H1 (cell line): ENCODE measurements at regions not wholly inside any gene's neighbourhood (a gene's known extent, or its start where the extent isn't known, plus 50 kb on each side); places are given as distances from the start of the nearest gene placed in this dataset.
A peak's percentile ranks its signal among the peaks of the same experiment; 100 is the strongest.

Experiments
- CTCF ChIA-PET: fragments of 300-600 bp; sonication (Branson Sonifier 250); formaldehyde crosslinking; loops from one replicate; lab custom pipeline; 2021; ENCODE audit not compliant: partially characterized antibody; lab: Charles Lee
- POLR2A ChIA-PET: fragments of 300-600 bp; sonication (Branson Sonifier 250); formaldehyde crosslinking; loops from one replicate; lab custom pipeline; 2021; ENCODE audit warnings: inconsistent platforms; ENCODE audit not compliant: partially characterized antibody; lab: Charles Lee
- DNase-seq, 2 experiments: peaks; one replicate each; pipeline versions ENCODE4 v3.0.0 to v3.0.0-alpha.2; 2010 to 2022; ENCODE audit warnings: low spot score in 2 of 2, low read depth in 1 of 2, mixed read lengths in 1 of 2
- FAIRE-seq: peaks from 2 replicates; lab custom pipeline; 2011; peaks lifted over from hg19 to GRCh38; lab: Jason Lieb, UNC
- H2AFZ ChIP-seq: 2 replicates; pipeline ENCODE4 v1.8.1; 2012; ENCODE audit warnings: low read length, inconsistent platforms
- H2AK5ac ChIP-seq: 2 replicates; pipeline ENCODE4 v1.6.1; 2013; ENCODE audit warnings: low read depth, low read length
- H2BK120ac ChIP-seq: replicated peaks from 2 replicates; pipeline ENCODE3; 2013; ENCODE audit warnings: low read depth, low read length, inconsistent platforms
- H2BK12ac ChIP-seq: 2 replicates; pipeline ENCODE4 v1.6.1; 2013; ENCODE audit warnings: low read depth, low read length
- H2BK15ac ChIP-seq: 2 replicates; pipeline ENCODE4 v1.6.1; 2013; ENCODE audit warnings: low read length
- H2BK20ac ChIP-seq: 2 replicates; pipeline ENCODE4 v1.6.1; 2013; ENCODE audit warnings: low read length
- H2BK5ac ChIP-seq: 2 replicates; pipeline ENCODE4 v1.6.1; 2013; ENCODE audit warnings: low read depth, low read length
- H3K14ac ChIP-seq: 2 replicates; pipeline ENCODE4 v1.6.1; 2013; ENCODE audit warnings: inconsistent platforms; ENCODE audit not compliant: insufficient read length
- H3K18ac ChIP-seq: 2 replicates; pipeline ENCODE4 v1.6.1; 2013; ENCODE audit warnings: low read length; ENCODE audit errors: extremely low read depth
- H3K23ac ChIP-seq: 2 replicates; pipeline ENCODE4 v1.6.1; 2013; ENCODE audit warnings: inconsistent platforms; ENCODE audit not compliant: insufficient read length
- H3K23me2 ChIP-seq: 2 replicates; pipeline ENCODE4 v1.6.1; 2013; ENCODE audit warnings: low read depth, low read length
- H3K27ac ChIP-seq: 2 replicates; pipeline ENCODE4 v1.6.1; 2011; ENCODE audit warnings: low read depth, low read length, inconsistent platforms
- H3K27me3 ChIP-seq, 4 experiments: replicated peaks in 1 of 4; 1 replicate in 1 of 4; 2 replicates in 3 of 4; pipeline versions ENCODE4 v1.6.1 to v1.8.1; 2011 to 2013; ENCODE audit warnings: low read length in 3 of 4, mild to moderate bottlenecking in 3 of 4, inconsistent platforms in 2 of 4, mixed read lengths in 2 of 4, moderate library complexity in 1 of 4; ENCODE audit not compliant: control insufficient read depth in 3 of 4, insufficient read depth in 3 of 4; ENCODE audit errors: extremely low read depth in 1 of 4
- H3K36me3 ChIP-seq, 4 experiments: 2 replicates each; pipeline versions ENCODE4 v1.6.1 to v1.8.1; 2011 to 2013; ENCODE audit warnings: mild to moderate bottlenecking in 4 of 4, low read length in 3 of 4, moderate library complexity in 2 of 4, control low read depth in 1 of 4, inconsistent platforms in 1 of 4; ENCODE audit not compliant: insufficient read depth in 4 of 4, control insufficient read depth in 2 of 4
- H3K4ac ChIP-seq: replicated peaks from 2 replicates; pipeline ENCODE3; 2013; ENCODE audit warnings: low read length, low read depth, mixed read lengths, inconsistent platforms; ENCODE audit not compliant: insufficient read length
- H3K4me1 ChIP-seq, 4 experiments: replicated peaks in 1 of 4; 1 replicate in 1 of 4; 2 replicates in 3 of 4; pipeline versions ENCODE4 v1.6.1 to v1.8.1; 2011 to 2013; ENCODE audit warnings: low read length in 3 of 4, inconsistent platforms in 2 of 4, mixed read lengths in 1 of 4; ENCODE audit not compliant: insufficient read depth in 4 of 4, control insufficient read depth in 3 of 4
- H3K4me2 ChIP-seq, 2 experiments: 2 replicates each; pipeline versions ENCODE4 v1.6.1 to v1.8.1; 2011 to 2013; ENCODE audit warnings: low read depth in 2 of 2, low read length in 2 of 2, control low read depth in 1 of 2, inconsistent platforms in 1 of 2, mild to moderate bottlenecking in 1 of 2; ENCODE audit not compliant: insufficient read depth in 1 of 2
- H3K4me3 ChIP-seq, 4 experiments: fragments of 200-600, 300-600 bp in 1 of 4; sonication (generic), shearing (Covaris generic), sonication (Bioruptor Twin) in 1 of 4; 2 replicates each; pipeline versions ENCODE4 v1.5.1 to v1.8.1; 2011 to 2016; ENCODE audit warnings: low read length in 4 of 4, low read depth in 3 of 4, control low read depth in 2 of 4, inconsistent platforms in 2 of 4, mild to moderate bottlenecking in 2 of 4, mixed read lengths in 1 of 4, moderate library complexity in 1 of 4; ENCODE audit not compliant: insufficient read depth in 2 of 4; ENCODE audit errors: extremely low read depth in 1 of 4
- H3K56ac ChIP-seq: replicated peaks from 2 replicates; pipeline ENCODE3; 2013; ENCODE audit warnings: low read depth, mild to moderate bottlenecking, mixed read lengths, low read length, inconsistent platforms; ENCODE audit not compliant: insufficient read length
- H3K79me1 ChIP-seq: 2 replicates; pipeline ENCODE4 v1.6.1; 2013; ENCODE audit warnings: low read depth, low read length, control low read depth
- H3K79me2 ChIP-seq, 2 experiments: 2 replicates each; pipeline versions ENCODE4 v1.6.1 to v1.8.1; 2012 to 2013; ENCODE audit warnings: low read length in 2 of 2, mild to moderate bottlenecking in 2 of 2, inconsistent platforms in 1 of 2; ENCODE audit not compliant: insufficient read depth in 2 of 2, control insufficient read depth in 1 of 2
- H3K9ac ChIP-seq, 4 experiments: replicated peaks in 1 of 4; 1 replicate in 1 of 4; 2 replicates in 3 of 4; pipeline versions ENCODE4 v1.6.1 to v1.8.1; 2011 to 2013; ENCODE audit warnings: low read depth in 3 of 4, low read length in 3 of 4, control low read depth in 2 of 4, mild to moderate bottlenecking in 2 of 4, moderate library complexity in 2 of 4, inconsistent platforms in 1 of 4; ENCODE audit errors: extremely low read depth in 1 of 4
- H3K9me3 ChIP-seq, 2 experiments: 2 replicates each; pipeline versions ENCODE4 v1.6.1 to v1.8.1; 2012 to 2013; ENCODE audit warnings: mild to moderate bottlenecking in 2 of 2, moderate library complexity in 2 of 2, control low read depth in 1 of 2, inconsistent platforms in 1 of 2, low read depth in 1 of 2, low read length in 1 of 2, mixed read lengths in 1 of 2; ENCODE audit not compliant: insufficient read depth in 2 of 2
- H4K20me1 ChIP-seq, 2 experiments: replicated peaks in 1 of 2; 2 replicates each; pipeline versions ENCODE3 to v1.8.1; 2011 to 2013; ENCODE audit warnings: inconsistent platforms in 2 of 2, low read length in 2 of 2, mild to moderate bottlenecking in 1 of 2; ENCODE audit not compliant: insufficient read depth in 2 of 2, control insufficient read depth in 1 of 2
- H4K5ac ChIP-seq: 2 replicates; pipeline ENCODE4 v1.6.1; 2013; ENCODE audit warnings: low read length, low read depth, mixed read lengths, inconsistent platforms; ENCODE audit not compliant: insufficient read length
- H4K8ac ChIP-seq: 2 replicates; pipeline ENCODE4 v1.8.0; 2013; ENCODE audit warnings: mild to moderate bottlenecking, moderate library complexity, low read length, inconsistent platforms; ENCODE audit not compliant: insufficient read depth; ENCODE audit errors: extremely low read depth
- H4K91ac ChIP-seq: replicated peaks from 2 replicates; pipeline ENCODE3; 2013; ENCODE audit warnings: low read length, mixed read lengths, inconsistent platforms; ENCODE audit not compliant: insufficient read length
- CBX5 ChIP-seq: fragments of 300-800, 300-1000 bp; sonication (generic); IDR thresholded peaks from 2 replicates; pipeline ENCODE4 v1.7.1; 2016; ENCODE audit warnings: antibody characterized with exemption, low read length, low read depth
- CHD2 ChIP-seq: IDR thresholded peaks from 2 replicates; pipeline ENCODE4 v1.6.1; 2012; ENCODE audit warnings: low read length, improper control_type of control experiment
- E2F6 ChIP-seq: IDR thresholded peaks from 2 replicates; pipeline ENCODE4 v1.6.1; 2012; ENCODE audit warnings: inconsistent platforms
- WGBS, 2 experiments: shearing (Covaris generic) in 1 of 2; methylation state at CpG; one replicate each; pipeline versions ENCODE4 v1.1.6 to v1.1.7; 2013 to 2015; ENCODE audit warnings: low lambda C conversion rate in 2 of 2, mixed read lengths in 2 of 2, inconsistent platforms in 1 of 2, low coverage in 1 of 2, missing lambda C conversion rate in 1 of 2; ENCODE audit not compliant: insufficient replicate concordance in 2 of 2, insufficient coverage in 1 of 2, insufficient read length in 1 of 2; ENCODE audit errors: extremely low coverage in 1 of 2, missing lambda C conversion rate in 1 of 2; 5-methylcytosine and 5-hydroxymethylcytosine counted together

- no peak overlapping the region for H3K27ac ChIP-seq
- no peak for DNase-seq
- H3K79me2 ChIP-seq = no peaks in the 10 kb centered on the region
- no peak overlapping the region for H2BK120ac ChIP-seq
- H2AFZ ChIP-seq = no peak overlapping the region
- H3K9me3 ChIP-seq = no peaks in the 10 kb centered on the region
- H3K4me1 ChIP-seq = peaks cover 0 to 3% (median 0%) of the 10 kb centered on the region in 4 experiments; a peak in 1 of 7 replicates
- no peak overlapping the region for H2BK5ac ChIP-seq
- H3K23me2 ChIP-seq = no peaks in the 10 kb centered on the region
- H4K8ac ChIP-seq = no peak overlapping the region
- TF ChIP-seq E2F6 (no peak), CBX5 (no peak), CHD2 (no peak)
- no peak overlapping the region for H3K9ac ChIP-seq
- H3K4ac ChIP-seq = no peak overlapping the region
- H3K36me3 ChIP-seq = no peaks in the 10 kb centered on the region
- WGBS, 2 experiments = 68% methylated on average over 1 of the region's 1 CpG; no CpG with 5 or more reads in 1 of the 2 experiments
- H3K27me3 ChIP-seq = no peaks in the 10 kb centered on the region
- H3K18ac ChIP-seq = no peak overlapping the region
- no peak overlapping the region for H3K14ac ChIP-seq
- no peaks in the 10 kb centered on the region for H3K79me1 ChIP-seq
- peak overlapping the region; percentile 19 for H4K91ac ChIP-seq
- no peak overlapping the region for H2BK15ac ChIP-seq
- POLR2A ChIA-PET = no interaction called here
- no peak overlapping the region for H2BK12ac ChIP-seq
- no peak overlapping the region for H3K56ac ChIP-seq
- H2AK5ac ChIP-seq = no peak overlapping the region
- FAIRE-seq = no peak
- H4K20me1 ChIP-seq = no peaks in the 10 kb centered on the region
- H3K4me2 ChIP-seq = no peak overlapping the region
- H2BK20ac ChIP-seq = no peak overlapping the region
- H3K23ac ChIP-seq = no peak overlapping the region
- CTCF ChIA-PET = interaction anchor here (0.9 to 1.4 kb wide), 3 partner anchors 45 to 366 kb away, joined by 3 to 4 read pairs (median 4); no protein-coding TSS in a partner anchor
- no peak overlapping the region for H3K4me3 ChIP-seq
- H4K5ac ChIP-seq = no peak overlapping the region
Measured at GRCh38 chr12:108430926-108431325, 84.2 kb upstream of the FICD start.
